GM19324 (cell line): ENCODE measurements at regions not wholly inside any gene's neighbourhood (a gene's known extent, or its start where the extent isn't known, plus 50 kb on each side); places are given as distances from the start of the nearest gene placed in this dataset.
"Not testable (repeated sequence)": the region's sequence is repeated elsewhere in the genome, so short reads cannot be mapped to it uniquely, and the experiment has no call there.

Source experiments
- ATAC-seq: cut with Tn5 transposase; IDR thresholded peaks from one replicate; pipeline ENCODE4 v1.9.1; 2021; ENCODE audit warnings: mild to moderate bottlenecking, moderate library complexity; ENCODE audit not compliant: unreplicated experiment, low FRiP score

- no peak for ATAC-seq
Measured at GRCh38 chr4:12507868-12508481, 976.2 kb downstream of the RAB28 start.

GRCh38 chr4:12500409-12500808, 983.7 kb downstream of the RAB28 start:
- ATAC-seq, result no peak

- ATAC-seq, result no peak
Measured at GRCh38 chr4:12499693-12500092, 984.4 kb downstream of the RAB28 start.

- ATAC-seq, result no peak
Measured at GRCh38 chr4:12495211-12495610, 988.9 kb downstream of the RAB28 start.

GRCh38 chr4:12492730-12493393, 991.3 kb downstream of the RAB28 start:
- ATAC-seq, result no peak

- ATAC-seq, result no peak
Measured at GRCh38 chr4:12488672-12489071, 995.5 kb downstream of the RAB28 start.

GRCh38 chr4:12487000-12487399, 997.1 kb downstream of the RAB28 start:
- ATAC-seq, result no peak

- no peak for ATAC-seq
Measured at GRCh38 chr4:12472087-12472486, 1012.1 kb downstream of the RAB28 start.

GRCh38 chr4:12471193-12471592, 1012.9 kb downstream of the RAB28 start:
- no peak for ATAC-seq

GRCh38 chr4:12461576-12461975, 1022.6 kb downstream of the RAB28 start:
- ATAC-seq, result not testable (repeated sequence)

GRCh38 chr4:12459126-12459525, 1025.0 kb downstream of the RAB28 start:
- no peak for ATAC-seq

- ATAC-seq, result no peak
Measured at GRCh38 chr4:12458621-12459020, 1025.5 kb downstream of the RAB28 start.

GRCh38 chr4:12452291-12452690, 1023.6 kb upstream of the HS3ST1 start:
- ATAC-seq, result no peak

GRCh38 chr4:12447451-12447850, 1018.8 kb upstream of the HS3ST1 start:
- no peak for ATAC-seq

- ATAC-seq, result no peak
Measured at GRCh38 chr4:12446657-12447185, 1018.0 kb upstream of the HS3ST1 start.

- no peak for ATAC-seq
Measured at GRCh38 chr4:12446256-12446655, 1017.6 kb upstream of the HS3ST1 start.

GRCh38 chr4:12445711-12446235, 1017.1 kb upstream of the HS3ST1 start:
- no peak for ATAC-seq

GRCh38 chr4:12439633-12440305, 1011.1 kb upstream of the HS3ST1 start:
- ATAC-seq, result no peak

- ATAC-seq, result not testable (repeated sequence)
Measured at GRCh38 chr4:12431259-12431658, 1002.6 kb upstream of the HS3ST1 start.

- no peak for ATAC-seq
Measured at GRCh38 chr4:12421364-12421763, 992.7 kb upstream of the HS3ST1 start.

- no peak for ATAC-seq
Measured at GRCh38 chr4:12416755-12417154, 988.1 kb upstream of the HS3ST1 start.
